ENCODE measurements at regions not wholly inside any gene's neighbourhood (a gene's known extent, or its start where the extent isn't known, plus 50 kb on each side); places are given as distances from the start of the nearest gene placed in this dataset.

- DNase-seq (peak in 1 of 6 donors; percentile 32), ATAC-seq (no peak), FAIRE-seq (no peak)
- no peak overlapping the region for H3K4me3 ChIP-seq
- H3K4me1 ChIP-seq, result no peaks in the 10 kb centered on the region
- intact Hi-C loops (cut with DNase I), result no loop called here
- 55 to 74% methylated on average over 15 of the region's 15 CpGs for WGBS, 2 donors
- H3K9me3 ChIP-seq, result no peaks in the 10 kb centered on the region
- no peak for TF ChIP-seq CTCF (IDR thresholded peaks at IDR 0.05)
- no peaks in the 10 kb centered on the region for H3K36me3 ChIP-seq
- no peak overlapping the region for H3K27ac ChIP-seq
- no peaks in the 10 kb centered on the region for H3K27me3 ChIP-seq
Measured at GRCh38 chr2:239523147-239523953, 122.5 kb upstream of the HDAC4 start.

- 66 to 76% methylated on average over 12 of the region's 12 CpGs for WGBS, 2 donors
- FAIRE-seq, result no peak
Measured at GRCh38 chr2:239522740-239523119, 121.9 kb upstream of the HDAC4 start.

GRCh38 chr2:239522002-239522739, 121.4 kb upstream of the HDAC4 start:
- FAIRE-seq (no peak), ATAC-seq (peak in 1 of 4 donors; percentile 11), DNase-seq (no peak)
- H3K4me3 ChIP-seq, result no peak overlapping the region
- H3K9me3 ChIP-seq, result no peaks in the 10 kb centered on the region
- H3K27ac ChIP-seq, result no peak overlapping the region
- H3K36me3 ChIP-seq, result no peaks in the 10 kb centered on the region
- WGBS, 2 donors, result 54 to 65% methylated on average over 15 of the region's 15 CpGs
- intact Hi-C loops (cut with DNase I), result no loop called here
- no peaks in the 10 kb centered on the region for H3K27me3 ChIP-seq
- no peak for TF ChIP-seq CTCF (IDR thresholded peaks at IDR 0.05)
- no peaks in the 10 kb centered on the region for H3K4me1 ChIP-seq

More at GRCh38 chr2:239522740-239523119, 121.9 kb upstream of the HDAC4 start:
- DNase-seq (peak in 1 of 6 donors; percentile 35), ATAC-seq (no peak)
- no peak for TF ChIP-seq CTCF (IDR thresholded peaks at IDR 0.05)
- Histone ChIP-seq H3K27ac (no peak overlapping the region), H3K4me1 (no peaks in the 10 kb centered on the region), H3K36me3 (no peaks in the 10 kb centered on the region), H3K4me3 (no peak overlapping the region), H3K27me3 (no peaks in the 10 kb centered on the region), H3K9me3 (no peaks in the 10 kb centered on the region)
- intact Hi-C loops (cut with DNase I), result no loop called here

GRCh38 chr2:239521518-239521815, 120.6 kb upstream of the HDAC4 start:
- Histone ChIP-seq H3K27me3 (no peaks in the 10 kb centered on the region), H3K9me3 (no peaks in the 10 kb centered on the region), H3K4me1 (no peaks in the 10 kb centered on the region), H3K27ac (no peak overlapping the region), H3K36me3 (no peaks in the 10 kb centered on the region), H3K4me3 (no peak overlapping the region)
- FAIRE-seq (no peak), ATAC-seq (no peak), DNase-seq (no peak)
- TF ChIP-seq CTCF (IDR thresholded peaks at IDR 0.05), result no peak
- intact Hi-C loops (cut with DNase I), result no loop called here
- whole genome bisulfite sequencing, 2 donors, result 72 to 86% methylated on average over 6 of the region's 6 CpGs

Data from pancreas (tissue), 10 donors.